ENCODE measurements at regions not wholly inside any gene's neighbourhood (a gene's known extent, or its start where the extent isn't known, plus 50 kb on each side); places are given as distances from the start of the nearest gene placed in this dataset.
"Not testable (repeated sequence)": the region's sequence is repeated elsewhere in the genome, so short reads cannot be mapped to it uniquely, and the experiment has no call there.

GRCh38 chr18:5021558-5021957 is 175.5 kb downstream of the AKAIN1 start:
- no peak for DNase-seq (ENCODE audit: low spot score)

DNA sequence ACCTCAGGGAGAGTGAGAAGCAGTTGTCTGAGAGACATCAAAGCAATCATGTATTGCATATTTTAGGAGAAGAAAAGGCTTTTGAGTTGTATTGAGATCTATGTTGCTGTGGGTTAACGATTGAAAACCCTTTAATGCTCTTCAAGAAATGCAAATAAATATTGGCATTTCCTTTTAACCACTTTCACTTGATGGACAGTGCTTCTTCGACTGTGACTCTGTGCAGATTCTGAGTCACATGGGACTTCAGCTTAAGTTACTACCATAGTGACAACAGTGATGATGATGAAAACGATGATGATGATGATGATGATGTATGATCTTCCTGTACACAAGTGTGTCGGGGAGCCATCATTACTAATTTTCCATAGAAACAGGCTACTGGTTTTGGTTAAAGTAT is 181.8 kb downstream of the AKAIN1 start:
- DNase-seq (ENCODE audit: low spot score), result no peak

DNA sequence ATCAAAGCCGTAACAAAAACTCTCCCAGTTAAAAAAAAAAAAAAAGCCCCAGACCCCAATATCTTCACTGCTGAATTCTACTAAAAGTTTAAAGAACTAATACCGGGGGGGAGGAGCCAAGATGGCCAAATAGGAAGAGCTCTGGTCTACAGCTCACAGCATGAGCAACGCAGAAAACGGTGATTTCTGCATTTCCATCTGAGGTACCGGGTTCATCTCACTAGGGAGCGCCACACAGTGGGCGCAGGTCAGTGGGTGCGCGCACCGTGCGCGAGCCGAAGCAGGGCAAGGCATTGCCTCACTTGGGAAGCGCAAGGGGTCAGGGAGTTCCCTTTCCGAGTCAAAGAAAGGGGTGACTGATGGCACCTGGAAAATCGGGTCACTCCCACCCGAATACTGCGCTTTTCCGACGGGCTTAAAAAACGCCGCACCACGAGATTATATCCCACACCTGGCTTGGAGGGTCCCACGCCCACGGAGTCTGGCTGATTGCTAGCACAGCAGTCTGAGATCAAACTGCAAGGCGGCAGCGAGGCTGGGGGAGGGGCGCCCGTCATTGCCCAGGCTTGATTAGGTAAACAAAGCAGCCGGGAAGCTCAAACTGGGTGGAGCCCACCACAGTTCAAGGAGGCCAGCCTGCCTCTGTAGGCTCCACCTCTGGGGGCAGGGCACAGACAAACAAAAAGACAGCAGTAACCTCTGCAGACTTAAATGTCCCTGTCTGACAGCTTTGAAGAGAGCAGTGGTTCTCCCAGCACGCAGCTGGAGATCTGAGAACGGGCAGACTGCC is 192.8 kb downstream of the AKAIN1 start:
- DNase-seq (ENCODE audit: low spot score), result not testable (repeated sequence)

DNA sequence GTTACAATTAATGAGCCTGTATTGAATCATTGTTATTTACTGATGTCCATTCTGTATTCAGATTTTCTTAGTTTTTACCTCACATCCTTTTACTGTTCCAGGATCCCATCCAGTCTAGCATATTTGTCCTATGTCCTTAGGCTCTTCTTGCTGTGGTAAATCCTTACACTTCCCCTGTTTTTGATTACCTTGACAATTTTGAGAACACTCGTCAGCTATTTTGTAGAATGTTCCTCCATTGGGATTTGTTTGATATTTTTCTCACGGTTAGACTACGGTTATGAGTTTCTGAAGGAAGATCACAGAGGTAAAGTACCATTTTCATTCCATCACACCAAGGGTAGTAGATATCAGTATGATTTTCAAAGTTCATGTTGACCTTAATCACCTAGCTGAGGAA is 202.3 kb downstream of the AKAIN1 start:
- DNase-seq (ENCODE audit: low spot score), result no peak

GRCh38 chr18:4987452-4988405 is 209.3 kb downstream of the AKAIN1 start:
- no peak for DNase-seq (ENCODE audit: low spot score)

DNA sequence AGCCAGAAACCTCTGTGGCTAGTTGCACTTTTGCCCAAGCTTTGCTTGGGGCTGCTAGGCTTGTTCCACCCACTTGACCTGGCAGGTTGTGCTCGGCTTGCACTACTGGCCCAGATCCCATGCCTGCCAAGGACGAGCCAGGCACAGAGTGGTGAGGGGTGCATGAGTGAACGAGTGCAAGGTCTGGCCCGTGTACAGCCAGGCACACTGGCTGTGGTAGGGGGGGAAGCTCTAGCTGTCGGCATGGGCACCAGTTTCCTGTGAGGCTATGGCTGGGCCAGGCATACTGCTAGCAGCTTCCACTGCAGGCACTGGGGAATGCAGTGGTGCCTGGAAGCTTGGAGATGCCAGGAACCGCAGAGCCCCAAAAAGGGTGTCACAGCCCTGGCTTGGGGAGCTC is 210.4 kb downstream of the AKAIN1 start:
- no peak for DNase-seq (ENCODE audit: low spot score)

DNA sequence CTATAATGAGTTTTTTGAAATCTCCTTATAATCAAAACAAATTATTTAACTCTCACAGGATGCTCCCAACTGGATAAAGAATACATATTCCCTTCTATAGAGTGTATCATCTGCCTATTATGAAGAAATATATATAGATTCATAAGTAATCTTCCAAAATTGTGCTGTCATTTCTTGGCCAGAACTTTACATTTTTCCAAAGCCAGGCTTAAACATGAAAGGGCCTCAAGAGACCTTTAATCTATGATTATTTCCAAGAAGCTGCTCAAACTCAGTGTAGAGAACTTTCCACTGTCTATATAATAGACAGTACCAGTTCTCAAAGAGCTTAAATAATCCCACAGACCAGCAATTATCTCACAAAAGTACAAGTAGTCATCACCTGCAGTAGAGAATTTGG is 211.0 kb downstream of the AKAIN1 start:
- DNase-seq (ENCODE audit: low spot score), result no peak

GRCh38 chr18:4961121-4961909 is 235.7 kb downstream of the AKAIN1 start:
- no peak for DNase-seq (ENCODE audit: low spot score)

DNA sequence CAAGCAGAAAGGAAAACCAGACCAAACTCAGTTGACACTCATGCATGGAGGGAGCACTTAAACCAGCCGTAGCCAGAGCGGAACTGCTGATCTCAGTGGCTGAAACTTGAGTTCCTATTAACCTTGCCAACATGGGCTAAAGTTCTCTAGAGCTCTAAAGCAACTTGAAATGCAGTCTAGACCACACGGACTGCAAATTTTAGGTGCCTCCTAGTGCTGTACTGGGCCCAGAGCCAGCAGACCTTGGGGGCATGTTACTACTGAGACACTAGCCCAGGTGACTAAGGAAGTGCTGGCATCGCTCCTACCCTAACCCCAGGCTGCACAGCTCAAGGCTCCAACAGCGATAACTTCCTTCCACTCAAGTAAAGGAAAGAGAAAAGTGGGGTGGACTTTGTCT is 236.5 kb downstream of the AKAIN1 start:
- no peak for DNase-seq (ENCODE audit: low spot score)

DNA sequence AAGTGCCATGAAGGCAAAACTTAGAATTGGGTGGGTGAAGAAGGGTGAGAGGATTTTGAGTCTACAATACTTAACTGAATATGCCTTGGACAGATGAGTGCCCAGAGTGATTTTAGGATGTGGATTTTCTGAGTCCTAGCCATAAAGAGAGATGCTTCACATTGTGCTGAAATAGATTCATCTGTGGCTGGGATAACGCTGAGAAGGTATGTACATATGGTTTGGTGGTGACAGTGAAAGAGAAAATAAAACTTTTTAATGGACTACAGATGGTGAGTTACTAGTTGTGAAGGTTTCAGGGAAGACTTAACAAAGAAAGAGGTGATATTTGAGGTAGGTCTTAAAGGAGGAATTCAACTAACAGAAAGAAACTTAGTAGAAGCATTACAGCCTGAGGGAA is 265.8 kb downstream of the AKAIN1 start:
- no peak for DNase-seq (ENCODE audit: low spot score)

DNA sequence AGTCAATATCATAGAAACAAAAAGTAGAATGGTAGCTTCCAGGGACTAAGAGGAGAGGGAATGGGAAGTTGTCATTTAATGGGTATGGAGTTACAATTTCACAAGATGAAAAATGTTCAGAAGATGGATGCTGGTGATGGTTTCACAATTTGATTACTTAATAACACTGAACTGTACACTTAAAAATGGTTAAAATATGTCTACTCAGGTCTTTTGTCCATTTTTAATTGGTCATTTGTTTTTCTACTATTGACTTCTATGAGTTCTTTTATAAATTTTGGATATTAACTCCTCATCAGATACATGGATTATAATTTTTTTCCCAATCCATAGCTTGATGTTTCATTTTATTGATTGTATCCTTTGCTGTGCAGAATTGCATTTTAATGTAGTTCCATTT is 275.5 kb downstream of the AKAIN1 start:
- DNase-seq (ENCODE audit: low spot score), result no peak

DNA sequence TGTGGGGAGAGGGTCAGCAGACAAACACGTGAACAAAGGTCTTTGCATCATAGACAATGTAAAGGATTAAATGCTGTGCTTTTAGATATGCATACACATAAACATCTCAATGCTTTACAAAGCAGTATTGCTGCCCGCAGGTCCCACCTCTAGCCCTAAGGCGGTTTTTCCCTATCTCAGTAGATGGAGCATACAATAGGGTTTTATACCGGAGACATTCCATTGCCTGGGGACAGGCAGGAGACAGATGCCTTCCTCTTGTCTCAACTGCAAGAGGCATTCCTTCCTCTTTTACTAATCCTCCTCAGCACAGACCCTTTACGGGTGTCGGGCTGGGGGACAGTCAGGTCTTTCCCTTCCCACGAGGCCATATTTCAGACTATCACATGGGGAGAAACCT is 279.5 kb downstream of the AKAIN1 start:
- not testable (repeated sequence) for DNase-seq (ENCODE audit: low spot score)

DNA sequence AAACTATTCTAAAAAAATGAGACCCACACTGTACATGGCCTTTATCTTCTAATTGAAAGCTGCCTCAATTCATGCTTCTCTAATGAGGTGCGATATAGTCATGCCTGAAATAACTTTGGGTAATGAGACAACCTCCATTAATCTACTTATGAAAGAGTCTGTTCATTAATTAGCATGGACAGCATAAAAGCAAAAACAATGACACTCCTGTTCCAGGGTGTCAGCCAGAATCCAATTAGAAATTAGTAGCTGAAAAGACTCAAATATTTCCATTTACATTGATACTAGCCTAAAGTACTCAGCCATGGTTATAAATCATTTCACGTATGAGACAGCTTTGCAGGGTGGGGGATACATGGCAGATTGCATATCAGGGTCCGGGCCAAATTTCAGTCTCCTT is 288.7 kb downstream of the AKAIN1 start:
- no peak for DNase-seq (ENCODE audit: low spot score)

DNA sequence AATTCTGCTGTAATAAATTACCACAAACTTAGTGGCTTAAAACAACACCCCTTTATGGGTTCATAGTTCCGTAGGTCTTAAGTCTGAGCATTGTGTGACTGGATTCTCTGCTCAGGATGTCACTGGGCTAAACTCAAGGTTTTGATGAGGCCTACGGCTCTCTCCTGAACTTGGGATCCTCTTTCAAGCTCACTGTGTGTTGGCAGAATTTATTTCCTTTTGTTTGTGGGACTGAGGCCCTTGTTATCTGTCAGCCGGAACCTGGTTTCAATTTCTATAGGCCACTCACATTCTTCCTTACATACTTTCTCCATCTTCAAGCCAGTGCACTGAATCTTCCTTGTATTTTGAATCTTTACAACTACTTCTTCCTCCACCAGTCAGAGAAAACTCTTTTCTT is 290.2 kb downstream of the AKAIN1 start:
- no peak for DNase-seq (ENCODE audit: low spot score)

DNA sequence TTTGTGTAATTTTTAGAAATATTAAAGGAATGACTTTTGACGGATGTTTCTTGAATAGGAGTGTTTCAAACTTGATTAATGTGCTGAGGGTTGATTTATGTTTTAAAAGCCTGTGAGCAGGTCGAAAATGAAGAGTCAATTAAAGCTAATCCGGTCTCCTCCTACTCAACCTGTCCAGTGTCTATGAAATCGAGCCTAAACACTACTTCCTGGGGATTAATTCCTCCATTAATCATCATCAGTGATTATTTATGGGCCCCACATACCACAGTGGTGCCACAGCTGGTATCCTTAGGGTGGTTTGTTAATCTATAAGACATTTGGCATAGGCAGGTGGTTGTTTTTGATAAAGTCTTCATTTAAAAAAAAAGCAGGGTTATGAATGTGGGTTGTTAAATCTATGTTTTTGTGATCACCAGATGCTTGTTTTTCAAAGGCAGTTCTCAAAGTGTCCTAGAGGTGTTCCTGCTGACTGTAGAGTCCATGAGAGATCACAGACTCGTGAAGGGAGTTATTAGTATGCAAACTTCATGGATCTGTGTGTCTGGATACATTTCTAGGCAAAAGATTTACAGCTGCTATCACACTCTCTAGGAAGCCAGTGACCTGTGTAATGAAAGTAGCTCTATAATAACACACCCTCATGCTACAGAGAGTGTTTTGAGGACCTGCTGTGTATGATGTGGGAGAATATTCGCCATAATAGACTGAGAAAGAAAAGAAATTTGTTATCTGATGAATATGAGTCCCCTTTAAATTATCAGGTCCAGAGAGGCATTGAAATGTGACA is 308.6 kb downstream of the AKAIN1 start:
- DNase-seq (ENCODE audit: low spot score), result no peak

DNA sequence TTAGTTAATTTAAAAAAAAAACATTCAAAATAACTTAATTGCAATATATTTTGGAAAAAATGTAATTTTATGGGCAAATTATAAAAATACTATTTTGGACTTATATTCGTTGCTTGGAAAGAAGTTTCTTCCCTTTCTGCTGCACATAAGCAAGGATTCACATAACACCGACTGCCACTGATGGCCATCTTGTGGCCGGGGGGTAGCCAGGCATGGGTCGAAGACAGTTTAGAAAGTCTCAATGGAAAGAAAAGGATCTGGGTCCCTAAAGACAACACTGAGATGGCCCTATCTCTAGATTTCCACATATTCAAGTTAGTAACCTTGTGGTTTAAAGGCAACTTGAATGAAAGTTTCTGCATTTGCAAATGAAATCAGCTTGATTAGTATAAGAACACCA is 318.6 kb downstream of the AKAIN1 start:
- DNase-seq (ENCODE audit: low spot score), result no peak

DNA sequence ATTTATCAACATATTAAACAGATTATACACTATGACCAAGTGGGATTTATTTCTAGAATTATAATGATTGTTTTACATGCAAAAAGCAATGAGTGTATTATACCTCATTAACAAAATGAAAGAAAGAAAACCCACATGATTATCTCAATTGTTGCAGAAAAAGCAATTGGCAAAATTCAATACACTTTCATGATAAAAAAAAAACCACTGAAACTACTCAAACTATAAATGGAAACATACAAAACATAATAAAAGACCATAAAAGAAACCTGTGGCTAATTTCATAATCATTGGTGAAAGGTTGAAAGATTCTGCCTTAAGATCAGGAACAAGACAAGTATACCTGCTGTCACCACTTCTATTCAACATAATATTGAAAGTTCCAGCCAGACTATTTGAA is 325.9 kb downstream of the AKAIN1 start:
- DNase-seq (ENCODE audit: low spot score), result no peak

DNA sequence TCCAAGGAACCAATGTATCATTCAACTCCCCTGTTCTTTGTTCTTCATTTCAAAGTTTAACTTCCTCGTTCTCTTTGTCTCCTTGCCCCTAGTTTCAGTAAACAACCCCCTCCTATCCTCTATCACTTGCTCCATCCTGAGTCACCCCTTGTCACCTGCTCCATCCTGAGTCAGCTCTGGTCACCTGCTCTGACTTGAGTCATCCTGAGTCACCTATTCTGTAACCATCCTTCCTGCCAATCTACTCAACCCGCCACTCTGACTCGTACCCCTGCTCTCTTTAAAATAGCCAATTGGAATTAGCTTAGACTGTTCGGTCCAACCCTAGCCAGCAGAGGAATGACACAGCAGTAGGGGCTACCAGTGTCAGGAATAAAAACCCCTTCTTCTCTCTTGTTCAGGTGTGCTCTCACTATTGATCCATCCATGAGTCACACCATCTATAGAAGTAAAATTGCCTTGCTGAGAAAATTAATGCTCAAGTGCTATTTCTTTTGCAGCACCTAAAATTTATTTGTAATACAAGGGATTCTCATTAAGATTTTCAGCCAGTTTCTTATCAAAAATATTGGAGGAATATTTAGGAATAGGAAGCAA is 326.8 kb downstream of the AKAIN1 start:
- DNase-seq (ENCODE audit: low spot score), result no peak

DNA sequence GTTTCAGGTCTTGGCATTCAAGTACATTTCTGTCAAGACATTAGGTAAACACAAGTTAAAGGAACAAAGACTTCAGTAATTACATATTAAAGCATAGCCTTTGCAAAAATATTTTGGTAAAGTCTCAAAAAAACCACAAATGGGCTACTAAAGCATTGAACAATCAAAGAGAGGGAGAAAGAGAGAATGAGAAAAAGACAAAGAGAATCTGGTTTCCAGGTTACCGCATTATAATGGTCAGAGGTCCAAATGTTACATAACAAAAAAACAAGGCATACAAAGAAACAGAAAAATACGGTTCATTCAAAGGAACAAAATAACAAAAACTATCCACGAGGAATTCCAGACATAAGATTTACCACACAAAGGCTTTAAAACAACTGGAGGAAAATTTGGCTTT is 327.9 kb downstream of the AKAIN1 start:
- no peak for DNase-seq (ENCODE audit: low spot score)

GRCh38 chr18:4858379-4859127 is 338.5 kb downstream of the AKAIN1 start:
- DNase-seq (ENCODE audit: low spot score), result no peak
